Right lobe of liver (tissue), 4 donors: ENCODE measurements at regions not wholly inside any gene's neighbourhood (a gene's known extent, or its start where the extent isn't known, plus 50 kb on each side); places are given as distances from the start of the nearest gene placed in this dataset.

Experiments used
- CTCF ChIP-seq, 4 donors: fragments of 200-600 bp in 3 of 4; fragments of 450-650 bp in 1 of 4; IDR thresholded peaks; one replicate each; pipeline versions ENCODE4 v1.5.1 to v1.8.0; 2016 to 2022; ENCODE audit warnings: antibody characterized with exemption in 4 of 4, mild to moderate bottlenecking in 2 of 4
- POLR2A ChIP-seq: fragments of 450-650 bp; IDR thresholded peaks from one replicate; pipeline ENCODE4 v1.6.1; 2017; ENCODE audit warnings: antibody characterized with exemption, mild to moderate bottlenecking
- donor health status: DM: no; HTN: no; CAD: no.
- donor health status: DM: no; HTN: no; CAD: no.
- donor health status: DM: no; HTN: yes; CAD: no.

GRCh38 chr3:194905696-194906095 is 220.0 kb downstream of the FAM43A start:
- no peak for TF ChIP-seq POLR2A
- no peak for TF ChIP-seq CTCF (IDR thresholded peaks at IDR 0.05)
